Psoas muscle (tissue), 7 donors: ENCODE measurements at regions not wholly inside any gene's neighbourhood (a gene's known extent, or its start where the extent isn't known, plus 50 kb on each side); places are given as distances from the start of the nearest gene placed in this dataset.
"Not testable (repeated sequence)": the region's sequence is repeated elsewhere in the genome, so short reads cannot be mapped to it uniquely, and the experiment has no call there.

Source experiments
- ATAC-seq, 4 donors: fragments of 200-7000 bp; cut with Tn5 transposase; one replicate each; pipeline ENCODE4 v1.9.1; 2020; ENCODE audit warnings: moderate library complexity in 3 of 4, mild to moderate bottlenecking in 2 of 4
- DNase-seq, 2 donors: peaks; one replicate each; pipeline ENCODE4 v3.0.0-alpha.2; 2020
- H3K27ac ChIP-seq: fragments of 200-600 bp; one replicate; pipeline ENCODE4 v1.8.0; 2022
- H3K27me3 ChIP-seq, 3 donors: fragments of 200-600 bp in 1 of 3; one replicate each; pipeline versions ENCODE4 v1.6.1 to v1.8.0; 2013 to 2022; ENCODE audit warnings: low read length in 2 of 3, mild to moderate bottlenecking in 2 of 3, moderate library complexity in 1 of 3; ENCODE audit not compliant: insufficient read depth in 3 of 3
- H3K36me3 ChIP-seq, 2 donors: fragments of 200-600 bp in 1 of 2; one replicate each; pipeline versions ENCODE4 v1.6.1 to v1.8.0; 2013 to 2022; ENCODE audit warnings: low read depth in 1 of 2, mild to moderate bottlenecking in 1 of 2, moderate library complexity in 1 of 2; ENCODE audit not compliant: insufficient read depth in 1 of 2
- H3K4me1 ChIP-seq: fragments of 200-600 bp; one replicate; pipeline ENCODE4 v1.8.0; 2022
- H3K4me3 ChIP-seq: fragments of 200-600 bp; one replicate; pipeline ENCODE4 v1.8.0; 2022; ENCODE audit warnings: mild to moderate bottlenecking
- H3K9me3 ChIP-seq: fragments of 200-600 bp; one replicate; pipeline ENCODE4 v1.8.0; 2022
- CTCF ChIP-seq: fragments of 200-600 bp; IDR thresholded peaks from one replicate; pipeline ENCODE4 v1.8.0; 2022; ENCODE audit warnings: antibody characterized with exemption
- WGBS, 3 donors: extraction: QIAGEN DNeasy Blood & Tissue Kit; methylation state at CpG; one replicate each; pipeline versions ENCODE4 v1.1.6 to v1.1.7; 2013; 5-methylcytosine and 5-hydroxymethylcytosine counted together
- intact Hi-C, 2 donors: fragments of 100-400 bp; cut with DNase I; formaldehyde crosslinking; loops; one replicate each; pipeline versions ENCODE4 v1.11.0 to v1.14.2; 2022
- donor health status: healthy with polysubstance abuse.
- donor health status: DM: no; HTN: no; CAD: no; lungs with moderate emphysema.
- donor health status: Bipolar disorder and iron deficiency.
- donor health status: healthy.
- donor health status: DM: yes; HTN: yes; CAD: no.
- donor health status: DM: no; HTN: no; CAD: no.
- donor health status: DM: yes; HTN: yes; CAD: no.

GRCh38 chr4:169934794-169935429, 91.3 kb downstream of the MFAP3L start:
- DNase-seq (no peak), ATAC-seq (no peak)
- Histone ChIP-seq H3K27me3 (no peaks in the 10 kb centered on the region), H3K27ac (no peak overlapping the region), H3K36me3 (no peaks in the 10 kb centered on the region), H3K9me3 (no peaks in the 10 kb centered on the region), H3K4me1 (no peaks in the 10 kb centered on the region), H3K4me3 (no peak overlapping the region)
- TF ChIP-seq CTCF = no peak
- 84 to 94% (median 84%) methylated on average over 5 of the region's 5 CpGs for WGBS, 3 donors
- intact Hi-C loops = no loop called here

GRCh38 chr4:169933531-169933930, 92.7 kb downstream of the MFAP3L start:
- Histone ChIP-seq H3K36me3 (no peaks in the 10 kb centered on the region), H3K9me3 (no peaks in the 10 kb centered on the region), H3K27me3 (no peaks in the 10 kb centered on the region), H3K27ac (no peak overlapping the region), H3K4me1 (no peaks in the 10 kb centered on the region), H3K4me3 (no peak overlapping the region)
- TF ChIP-seq CTCF = no peak
- 63 to 66% (median 63%) methylated on average over 3 of the region's 3 CpGs for WGBS, 3 donors
- ATAC-seq = no peak
- intact Hi-C loops = no loop called here
- DNase-seq = no peak

GRCh38 chr4:169931964-169932363, 94.2 kb downstream of the MFAP3L start:
- TF ChIP-seq CTCF = no peak

GRCh38 chr4:169930755-169931154, 95.4 kb downstream of the MFAP3L start:
- DNase-seq, H3K27ac ChIP-seq, H3K9me3 ChIP-seq, H3K4me1 ChIP-seq, H3K36me3 ChIP-seq, H3K27me3 ChIP-seq, H3K4me3 ChIP-seq, ATAC-seq, intact Hi-C loops: not testable (repeated sequence)
- 84 to 97% (median 85%) methylated on average over 1 of the region's 1 CpG for WGBS, 3 donors

More at GRCh38 chr4:169931964-169932363, 94.2 kb downstream of the MFAP3L start:
- Histone ChIP-seq H3K36me3 (no peaks in the 10 kb centered on the region), H3K9me3 (no peaks in the 10 kb centered on the region), H3K4me3 (no peak overlapping the region), H3K27me3 (no peaks in the 10 kb centered on the region), H3K27ac (no peak overlapping the region), H3K4me1 (no peaks in the 10 kb centered on the region)
- DNase-seq = no peak
- WGBS, 3 donors = 79 to 81% (median 79%) methylated on average over 3 of the region's 3 CpGs
- no peak for ATAC-seq
- intact Hi-C loops = no loop called here

GRCh38 chr4:169927280-169927679, 98.9 kb downstream of the MFAP3L start:
- Histone ChIP-seq H3K9me3 (no peaks in the 10 kb centered on the region), H3K27me3 (no peaks in the 10 kb centered on the region), H3K4me1 (no peaks in the 10 kb centered on the region), H3K4me3 (no peak overlapping the region), H3K36me3 (no peaks in the 10 kb centered on the region), H3K27ac (no peak overlapping the region)
- DNase-seq = no peak
- WGBS, 3 donors = 36 to 64% (median 39%) methylated on average over 4 of the region's 4 CpGs
- no peak for ATAC-seq
- no peak for TF ChIP-seq CTCF
- intact Hi-C loops = no loop called here
